HL-60 (cell line): ENCODE measurements at regions not wholly inside any gene's neighbourhood (a gene's known extent, or its start where the extent isn't known, plus 50 kb on each side); places are given as distances from the start of the nearest gene placed in this dataset.

ENCODE experiments used
- CTCF ChIP-seq: IDR thresholded peaks from one replicate; pipeline ENCODE4 v1.5.1; 2011; ENCODE audit warnings: low read length, control low read depth, inconsistent platforms; ENCODE audit not compliant: insufficient read depth
- GABPA ChIP-seq: IDR thresholded peaks from 2 replicates; pipeline ENCODE4 v1.6.1; 2012; ENCODE audit warnings: low read depth
- POLR2AphosphoS5 ChIP-seq: IDR thresholded peaks from 2 replicates; pipeline ENCODE4 v1.6.1; 2012; ENCODE audit warnings: low read depth
- REST ChIP-seq: IDR thresholded peaks from 2 replicates; pipeline ENCODE4 v1.6.1; 2012; ENCODE audit warnings: low read depth; ENCODE audit not compliant: insufficient replicate concordance
- SPI1 ChIP-seq: IDR thresholded peaks from 2 replicates; pipeline ENCODE4 v1.6.1; 2012; ENCODE audit warnings: low read depth, mild to moderate bottlenecking, borderline replicate concordance

- TF ChIP-seq CTCF = no peak
- TF ChIP-seq SPI1 = no peak
- no peak for TF ChIP-seq POLR2AphosphoS5
- TF ChIP-seq REST = no peak
- no peak for TF ChIP-seq GABPA
Observed at GRCh38 chr12:115636546-115636945, 640.9 kb downstream of the MED13L start.
